ENCODE measurements at regions not wholly inside any gene's neighbourhood (a gene's known extent, or its start where the extent isn't known, plus 50 kb on each side); places are given as distances from the start of the nearest gene placed in this dataset.
A peak's percentile ranks its signal among the peaks of the same experiment; 100 is the strongest.
"Not testable (repeated sequence)": the region's sequence is repeated elsewhere in the genome, so short reads cannot be mapped to it uniquely, and the experiment has no call there.

DNA sequence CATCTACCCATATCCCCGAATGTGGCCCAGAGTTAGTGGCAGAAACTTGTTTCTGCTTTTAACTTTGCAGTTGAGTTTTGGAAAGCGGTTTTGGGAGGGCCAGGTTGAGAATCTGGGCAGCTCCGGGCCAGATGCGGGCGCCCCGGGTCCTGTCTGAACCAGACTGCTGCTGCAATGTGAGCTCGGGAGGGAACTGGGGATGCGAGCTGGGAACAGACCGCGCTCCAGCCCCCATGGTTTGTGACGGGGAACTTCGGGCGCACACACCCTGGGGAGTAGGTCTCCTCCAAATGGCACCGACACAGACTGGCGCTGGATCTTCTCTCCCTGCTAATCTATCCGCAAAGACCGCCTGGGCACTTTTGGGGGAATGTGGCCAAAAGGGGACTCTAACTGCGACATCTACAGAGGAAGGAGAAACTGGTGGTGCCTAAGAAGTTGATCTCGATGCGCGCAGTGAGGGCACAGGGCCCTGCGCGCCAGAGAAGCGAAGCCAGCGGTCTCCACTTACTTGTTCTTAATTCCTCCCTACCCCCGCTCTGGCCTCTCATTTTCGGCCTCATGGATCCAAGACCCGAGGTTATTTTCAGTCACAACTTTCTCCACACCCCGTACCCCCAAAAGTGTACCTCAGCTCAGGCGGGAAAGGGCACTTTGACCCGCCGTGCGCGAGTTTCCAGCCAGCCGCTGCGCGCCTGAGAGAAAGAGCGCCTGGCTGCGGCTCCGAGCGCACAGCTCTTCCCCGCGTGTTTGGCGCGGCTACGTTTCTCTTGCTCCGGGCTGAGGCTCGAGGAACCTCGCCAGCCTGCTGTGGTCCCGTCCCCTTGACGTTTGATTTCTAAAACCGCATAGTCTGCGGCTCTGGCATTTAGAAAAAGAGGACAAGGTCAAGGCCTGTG, 411.0 kb upstream of the ESRRG start:
- H3K36me3 ChIP-seq (ENCODE audit: insufficient read depth, low read length), result no peaks in the 10 kb centered on the region
- H3K4me1 ChIP-seq (ENCODE audit: insufficient read depth, low read length), result no peaks in the 10 kb centered on the region
- no peaks in the 10 kb centered on the region for H3K9me3 ChIP-seq (ENCODE audit: control insufficient read depth, insufficient read depth, low read length)

DNA sequence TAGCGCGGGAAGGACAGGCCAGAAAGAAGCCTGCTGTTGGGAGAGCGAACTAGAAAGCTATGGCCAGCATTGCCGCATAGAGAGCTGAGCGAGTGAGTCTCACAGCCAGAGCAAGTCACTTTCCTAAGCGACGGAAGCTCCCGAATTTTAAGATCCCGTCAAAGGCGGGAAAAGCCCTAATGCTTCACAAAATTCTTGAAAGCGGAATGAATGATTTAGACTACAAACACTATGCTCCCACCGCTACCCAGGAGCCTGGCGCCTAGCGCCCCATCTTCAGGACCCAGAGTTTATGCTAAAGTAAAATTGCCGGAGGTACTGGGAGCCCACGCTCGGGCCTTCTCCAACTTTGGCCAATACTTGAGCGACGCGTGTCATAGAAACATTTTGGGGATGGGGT, 409.9 kb upstream of the ESRRG start:
- Histone ChIP-seq H3K36me3 (ENCODE audit: insufficient read depth, low read length) (no peaks in the 10 kb centered on the region), H3K9ac (ENCODE audit: low read depth, low read length) (no peak overlapping the region), H3K9me3 (ENCODE audit: control insufficient read depth, insufficient read depth, low read length) (no peaks in the 10 kb centered on the region), H3K4me1 (ENCODE audit: insufficient read depth, low read length) (no peaks in the 10 kb centered on the region)

More for the DNA sequence above, 411.0 kb upstream of the ESRRG start:
- peak overlapping the region; percentile 52; the same call in 1 of the 2 replicates for H3K9ac ChIP-seq (ENCODE audit: low read depth, low read length)

DNA sequence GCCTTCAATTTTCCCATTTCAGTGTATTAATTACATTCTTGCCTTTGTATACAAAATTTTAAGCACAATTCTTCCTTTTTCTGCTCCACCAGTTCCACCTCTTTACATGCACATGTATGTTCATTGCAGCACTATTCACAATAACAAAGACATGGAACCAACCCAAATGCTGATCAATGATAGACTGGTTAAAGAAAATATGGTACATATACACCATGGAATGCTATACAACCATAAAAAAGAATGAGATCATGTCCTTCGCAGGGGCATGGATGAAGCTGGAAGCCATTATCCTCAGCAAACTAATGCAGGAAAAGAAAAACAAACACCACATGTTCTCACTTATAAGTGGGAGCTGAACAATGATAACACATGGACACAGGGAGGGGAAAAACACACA, 400.1 kb upstream of the ESRRG start:
- H3K9ac ChIP-seq (ENCODE audit: low read depth, low read length); H3K4me1 ChIP-seq (ENCODE audit: insufficient read depth, low read length); H3K36me3 ChIP-seq (ENCODE audit: insufficient read depth, low read length); H3K9me3 ChIP-seq (ENCODE audit: control insufficient read depth, insufficient read depth, low read length): not testable (repeated sequence)

DNA sequence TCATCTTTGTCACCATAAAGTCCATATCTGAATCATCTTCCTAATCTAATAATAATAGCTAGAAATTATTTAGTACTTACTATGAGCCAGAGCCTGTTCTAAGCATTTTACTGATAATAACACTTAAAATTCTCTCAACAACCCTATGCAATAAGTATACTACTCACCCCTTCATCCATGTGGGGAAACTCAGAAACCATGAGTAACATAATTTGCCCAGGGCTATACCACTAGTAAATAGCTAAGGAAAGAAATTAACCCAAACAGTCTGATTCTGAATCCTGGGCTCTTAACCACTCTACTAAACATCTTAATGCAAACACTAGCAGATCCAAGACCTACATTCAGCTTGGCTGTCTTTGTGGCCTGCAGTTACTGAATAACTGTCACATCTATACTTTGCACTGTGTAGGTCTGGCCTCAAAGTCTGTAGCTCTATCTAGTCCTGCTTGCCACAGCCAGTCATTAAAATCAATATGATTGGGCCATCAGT, 394.8 kb upstream of the ESRRG start:
- Histone ChIP-seq H3K36me3 (ENCODE audit: insufficient read depth, low read length) (no peaks in the 10 kb centered on the region), H3K9me3 (ENCODE audit: control insufficient read depth, insufficient read depth, low read length) (no peaks in the 10 kb centered on the region), H3K4me1 (ENCODE audit: insufficient read depth, low read length) (no peaks in the 10 kb centered on the region), H3K9ac (ENCODE audit: low read depth, low read length) (no peak overlapping the region)

DNA sequence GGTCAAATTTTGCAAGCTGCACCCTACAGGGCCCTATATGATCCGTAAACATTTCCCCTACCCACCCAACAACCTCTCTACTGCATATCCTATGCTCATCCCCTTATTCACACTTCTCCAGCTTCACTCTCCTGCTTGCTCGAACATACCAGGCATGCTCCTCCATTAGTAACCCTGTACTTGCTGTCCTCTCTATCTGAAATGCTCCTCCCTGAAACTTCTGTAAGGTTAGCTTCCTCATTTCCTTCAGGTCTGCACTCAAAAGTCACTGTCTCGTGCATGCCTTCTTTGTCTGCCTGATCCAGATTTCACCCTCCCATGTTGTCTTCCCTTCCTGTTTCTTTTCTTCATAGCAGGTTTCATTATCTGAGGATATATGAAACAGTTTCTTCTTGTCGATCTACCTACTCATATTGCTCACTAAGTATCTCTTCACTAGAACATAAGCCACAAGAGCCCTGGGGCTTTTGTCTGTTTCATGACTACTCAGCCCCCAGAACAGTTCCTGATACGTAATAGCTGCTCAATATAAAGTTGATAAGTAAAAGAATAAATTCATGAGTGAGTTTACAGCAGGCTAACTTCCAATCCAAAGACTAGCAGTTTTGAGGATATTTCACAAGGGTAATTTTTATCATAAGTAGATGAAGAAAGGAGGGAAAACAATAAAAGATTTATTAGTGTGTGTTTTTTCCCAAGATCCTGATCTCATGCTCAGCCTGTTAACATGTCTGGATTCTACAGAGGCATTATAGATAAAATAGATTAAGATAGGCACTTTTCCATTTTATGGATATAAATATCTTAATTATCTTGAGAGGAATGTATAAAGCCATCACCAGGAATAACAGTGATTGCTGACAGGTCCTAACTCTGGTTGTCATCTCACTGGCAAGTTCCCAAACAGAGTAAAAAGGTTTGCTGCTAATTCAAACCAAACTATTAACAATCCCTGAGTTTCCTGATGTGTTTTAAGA, 392.5 kb upstream of the ESRRG start:
- Histone ChIP-seq H3K9me3 (ENCODE audit: control insufficient read depth, insufficient read depth, low read length) (no peaks in the 10 kb centered on the region), H3K9ac (ENCODE audit: low read depth, low read length) (no peak overlapping the region), H3K36me3 (ENCODE audit: insufficient read depth, low read length) (no peaks in the 10 kb centered on the region), H3K4me1 (ENCODE audit: insufficient read depth, low read length) (no peaks in the 10 kb centered on the region)

DNA sequence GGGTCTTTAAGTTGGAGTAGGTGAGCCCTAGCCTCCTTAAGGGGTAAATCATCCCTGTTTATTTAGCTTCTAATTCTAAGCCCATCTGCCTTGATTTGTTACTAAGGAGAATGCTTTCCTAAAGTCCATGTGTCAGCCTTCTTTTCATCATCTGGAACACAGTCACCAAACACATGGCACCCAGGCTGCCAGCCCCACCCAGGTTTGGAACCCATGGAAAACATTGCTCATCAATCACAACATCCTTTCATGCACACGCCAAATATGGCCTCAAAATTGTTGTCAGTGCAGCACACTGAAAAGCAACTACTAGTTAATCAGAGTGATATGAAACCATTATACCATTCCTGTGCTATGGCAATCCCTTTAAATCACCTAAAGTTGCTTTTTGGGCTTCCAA, 386.7 kb upstream of the ESRRG start:
- H3K36me3 ChIP-seq (ENCODE audit: insufficient read depth, low read length), result no peaks in the 10 kb centered on the region
- no peaks in the 10 kb centered on the region for H3K9me3 ChIP-seq (ENCODE audit: control insufficient read depth, insufficient read depth, low read length)
- no peak overlapping the region for H3K9ac ChIP-seq (ENCODE audit: low read depth, low read length)
- H3K4me1 ChIP-seq (ENCODE audit: insufficient read depth, low read length), result 0 out of 2 replicates have a peak, but pooled peaks cover 4% of the 10 kb centered on the region

DNA sequence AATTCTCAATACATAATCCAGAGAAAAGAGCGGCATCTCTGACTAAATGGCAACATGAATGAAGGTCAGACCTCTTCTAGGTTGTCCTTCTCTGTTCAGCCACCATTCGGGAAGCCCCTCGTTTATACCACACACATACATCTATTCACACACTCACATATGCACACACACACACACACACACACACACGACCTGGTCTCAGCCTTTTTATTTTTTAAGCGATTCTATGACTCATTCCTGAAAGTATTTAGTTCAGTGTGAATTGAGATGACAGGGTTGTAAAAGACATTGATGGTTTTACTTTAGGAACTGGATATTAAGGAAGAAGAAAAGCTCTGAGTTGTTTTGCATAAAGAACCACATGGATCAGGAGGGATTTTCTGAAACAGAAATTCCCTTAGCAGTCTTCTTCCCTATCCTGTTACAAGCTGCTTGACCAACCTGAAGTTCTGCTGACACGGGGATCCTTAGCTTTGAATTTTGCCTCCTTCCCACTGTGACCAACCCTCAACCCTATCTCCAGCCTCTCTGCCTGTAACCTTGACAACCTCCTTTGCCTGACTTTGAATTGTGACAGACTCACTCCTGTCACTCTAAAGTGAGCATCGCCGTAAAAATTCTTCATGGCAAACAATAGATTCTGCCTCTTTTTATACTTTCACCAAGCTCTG, 383.1 kb upstream of the ESRRG start:
- no peaks in the 10 kb centered on the region for H3K36me3 ChIP-seq (ENCODE audit: insufficient read depth, low read length)
- no peaks in the 10 kb centered on the region for H3K9me3 ChIP-seq (ENCODE audit: control insufficient read depth, insufficient read depth, low read length)
- no peak overlapping the region for H3K9ac ChIP-seq (ENCODE audit: low read depth, low read length)
- H3K4me1 ChIP-seq (ENCODE audit: insufficient read depth, low read length), result 0 out of 2 replicates have a peak, but pooled peaks cover 4% of the 10 kb centered on the region

DNA sequence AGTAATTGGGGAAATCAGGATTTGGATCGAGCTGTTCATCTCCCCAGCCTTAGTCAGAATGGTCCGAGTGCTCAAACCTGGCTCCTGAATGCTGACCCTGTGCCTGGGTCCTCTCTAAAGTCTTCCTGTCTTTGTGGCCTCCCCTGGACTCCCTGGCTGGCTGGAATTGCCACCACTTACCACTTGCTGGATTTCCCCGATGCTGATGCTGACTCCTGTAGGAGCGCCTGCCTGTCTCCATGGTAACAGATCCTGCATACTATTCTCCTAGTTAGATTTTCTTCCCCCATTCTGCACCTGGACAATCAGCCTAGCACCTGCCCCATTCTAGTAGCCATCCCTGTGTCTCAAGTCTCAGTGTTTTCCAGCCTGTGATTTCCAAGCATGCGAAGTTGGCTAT, 382.2 kb upstream of the ESRRG start:
- H3K36me3 ChIP-seq (ENCODE audit: insufficient read depth, low read length), result no peaks in the 10 kb centered on the region
- no peaks in the 10 kb centered on the region for H3K9me3 ChIP-seq (ENCODE audit: control insufficient read depth, insufficient read depth, low read length)
- H3K9ac ChIP-seq (ENCODE audit: low read depth, low read length), result no peak overlapping the region
- 0 out of 2 replicates have a peak, but pooled peaks cover 4% of the 10 kb centered on the region for H3K4me1 ChIP-seq (ENCODE audit: insufficient read depth, low read length)

DNA sequence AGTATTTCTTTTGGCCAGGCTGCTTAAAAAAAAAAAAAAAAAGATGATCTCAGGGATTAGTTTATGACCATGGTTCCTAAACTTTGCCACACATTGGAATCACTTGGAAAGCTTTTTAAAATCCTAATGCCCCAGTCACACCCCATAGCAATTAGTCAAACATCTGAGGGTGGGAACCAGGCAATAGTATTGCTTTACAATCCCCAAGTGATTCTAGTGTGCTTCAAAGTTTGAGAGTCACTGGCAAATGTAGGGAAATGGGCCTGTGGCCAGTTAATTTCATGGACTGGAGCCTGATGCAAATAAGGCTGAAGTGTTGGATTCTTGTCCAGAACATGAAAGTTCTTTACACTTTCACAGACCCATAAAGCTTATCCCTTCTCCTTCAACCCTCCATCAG, 374.6 kb upstream of the ESRRG start:
- Histone ChIP-seq H3K9me3 (ENCODE audit: control insufficient read depth, insufficient read depth, low read length) (no peaks in the 10 kb centered on the region), H3K36me3 (ENCODE audit: insufficient read depth, low read length) (no peaks in the 10 kb centered on the region), H3K9ac (ENCODE audit: low read depth, low read length) (no peak overlapping the region), H3K4me1 (ENCODE audit: insufficient read depth, low read length) (no peaks in the 10 kb centered on the region)

DNA sequence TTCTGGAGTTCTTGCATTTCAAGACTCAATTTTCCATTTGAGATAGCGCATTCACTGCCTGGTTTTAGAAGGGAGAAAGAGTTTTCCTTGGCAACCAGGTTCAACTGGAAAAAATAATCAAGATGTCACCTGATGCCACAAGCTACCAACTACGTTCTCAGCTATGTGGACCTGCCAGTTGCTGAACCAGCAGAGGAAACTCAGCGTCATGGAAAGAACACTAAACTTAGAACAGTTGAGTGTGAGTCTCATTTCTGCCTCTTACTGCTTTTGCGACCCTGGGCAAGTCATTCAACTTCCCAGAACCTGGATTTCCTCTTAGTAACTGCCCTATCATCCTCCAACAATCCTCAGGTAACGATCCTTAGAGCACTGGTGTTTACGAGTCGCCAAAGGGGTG, 373.0 kb upstream of the ESRRG start:
- H3K9me3 ChIP-seq (ENCODE audit: control insufficient read depth, insufficient read depth, low read length), result no peaks in the 10 kb centered on the region
- no peaks in the 10 kb centered on the region for H3K4me1 ChIP-seq (ENCODE audit: insufficient read depth, low read length)
- no peak overlapping the region for H3K9ac ChIP-seq (ENCODE audit: low read depth, low read length)
- H3K36me3 ChIP-seq (ENCODE audit: insufficient read depth, low read length), result no peaks in the 10 kb centered on the region

DNA sequence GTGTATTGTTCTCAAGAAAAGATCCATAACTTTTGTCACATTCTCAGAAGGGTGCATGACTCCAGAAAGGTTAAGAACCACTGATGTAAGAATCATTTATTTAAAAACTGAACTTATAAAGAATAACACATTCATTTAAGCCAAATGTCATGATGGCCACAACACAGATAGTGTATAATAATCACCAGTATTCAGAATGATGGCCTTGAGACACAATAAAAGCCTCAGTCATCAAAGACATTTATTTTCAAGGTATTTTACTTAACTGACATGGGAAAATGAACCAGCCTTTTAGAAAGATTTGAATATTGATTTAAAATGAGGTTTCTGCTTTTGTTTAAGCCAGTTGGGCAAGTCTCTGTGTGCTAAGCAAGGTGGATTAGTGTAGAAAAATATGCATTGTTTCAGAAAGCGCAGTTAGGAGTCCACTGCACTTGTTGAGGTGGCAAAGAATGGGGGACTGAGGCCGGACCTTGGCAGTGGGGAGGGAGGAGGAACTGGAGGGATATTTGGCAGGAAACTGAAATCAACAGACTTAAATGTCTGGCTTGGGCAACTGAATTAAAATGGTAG, 371.9 kb upstream of the ESRRG start:
- Histone ChIP-seq H3K4me1 (ENCODE audit: insufficient read depth, low read length) (no peaks in the 10 kb centered on the region), H3K9ac (ENCODE audit: low read depth, low read length) (no peak overlapping the region), H3K36me3 (ENCODE audit: insufficient read depth, low read length) (no peaks in the 10 kb centered on the region), H3K9me3 (ENCODE audit: control insufficient read depth, insufficient read depth, low read length) (no peaks in the 10 kb centered on the region)

DNA sequence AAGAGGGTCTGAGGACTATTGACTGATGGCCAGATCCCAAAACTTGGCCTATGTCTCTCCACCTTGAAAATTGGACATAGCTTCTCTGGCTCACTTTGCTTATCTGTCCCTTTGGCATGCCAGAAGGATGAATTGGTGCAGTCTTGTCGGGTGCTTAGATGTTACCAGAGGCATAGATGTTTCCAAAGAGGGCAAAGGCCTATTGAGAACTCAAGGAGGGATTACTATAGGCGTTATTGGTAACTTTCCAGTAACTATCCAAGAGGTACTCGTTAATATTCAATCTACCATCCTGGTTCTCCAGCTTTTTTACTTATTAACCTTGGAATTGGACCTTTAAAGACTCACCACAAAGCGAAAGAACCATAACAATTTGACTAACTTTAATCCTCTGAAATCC, 368.3 kb upstream of the ESRRG start:
- Histone ChIP-seq H3K36me3 (ENCODE audit: insufficient read depth, low read length) (no peaks in the 10 kb centered on the region), H3K9me3 (ENCODE audit: control insufficient read depth, insufficient read depth, low read length) (no peaks in the 10 kb centered on the region), H3K4me1 (ENCODE audit: insufficient read depth, low read length) (0 out of 2 replicates have a peak, but pooled peaks cover 4% of the 10 kb centered on the region), H3K9ac (ENCODE audit: low read depth, low read length) (no peak overlapping the region)

DNA sequence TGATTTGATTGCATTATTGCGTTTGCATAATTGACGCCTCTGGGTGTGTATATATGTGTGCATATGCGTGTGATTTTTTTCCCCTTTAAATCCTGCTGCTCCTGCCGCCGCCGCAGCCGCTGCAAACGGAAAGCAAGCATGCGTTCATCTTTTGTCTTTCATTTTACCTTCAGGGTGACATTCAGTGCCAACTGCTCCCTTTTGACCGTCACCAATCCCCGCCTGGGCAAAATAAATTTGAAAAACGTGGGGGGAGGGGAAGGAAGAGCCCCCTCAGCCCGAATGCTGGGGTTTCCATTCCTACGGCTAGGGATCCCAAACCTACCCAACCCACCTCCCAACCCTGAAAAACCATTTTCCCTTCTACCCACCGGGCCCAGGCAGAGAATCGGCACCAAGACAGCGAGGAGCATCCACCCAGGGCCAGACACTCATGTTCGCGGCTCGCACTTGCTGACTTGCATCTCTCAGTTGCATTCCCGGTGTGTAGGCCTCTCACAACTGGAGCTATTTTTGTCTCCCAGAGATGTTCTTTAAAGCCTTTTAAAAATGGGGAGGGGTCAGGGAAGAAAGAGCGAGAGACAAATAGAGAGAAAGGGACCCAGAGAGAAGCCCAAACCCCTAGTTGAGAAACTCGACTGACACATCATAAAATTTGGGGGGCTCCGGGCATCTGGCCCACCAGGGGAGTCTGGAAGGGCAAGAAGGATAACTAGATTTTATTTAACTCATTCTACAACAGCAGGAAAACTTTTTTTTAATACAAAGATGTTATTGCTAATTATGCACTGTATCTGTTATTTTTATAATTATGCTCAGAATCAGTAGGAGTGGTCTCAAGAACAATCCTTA, 367.1 kb upstream of the ESRRG start:
- H3K9ac ChIP-seq (ENCODE audit: low read depth, low read length), result peak overlapping the region; percentile 62; the same call in 1 of the 2 replicates
- H3K36me3 ChIP-seq (ENCODE audit: insufficient read depth, low read length), result no peaks in the 10 kb centered on the region
- 0 out of 2 replicates have a peak, but pooled peaks cover 4% of the 10 kb centered on the region for H3K4me1 ChIP-seq (ENCODE audit: insufficient read depth, low read length)
- H3K9me3 ChIP-seq (ENCODE audit: control insufficient read depth, insufficient read depth, low read length), result no peaks in the 10 kb centered on the region

All from ES-I3 (cell line).